Mesothelial cell of epicardium (in vitro differentiated cells): ENCODE measurements at regions not wholly inside any gene's neighbourhood (a gene's known extent, or its start where the extent isn't known, plus 50 kb on each side); places are given as distances from the start of the nearest gene placed in this dataset.
"Not testable (repeated sequence)": the region's sequence is repeated elsewhere in the genome, so short reads cannot be mapped to it uniquely, and the experiment has no call there.

Source experiments
- DNase-seq, 2 experiments: peaks; one replicate each; pipeline ENCODE4 v3.0.0; 2021; ENCODE audit warnings: low spot score in 2 of 2; ENCODE audit not compliant: unreplicated experiment in 2 of 2
- H3K27ac Mint-ChIP-seq: 2 replicates; pipeline ENCODE4 v1.8.0; 2021; ENCODE audit warnings: mixed read lengths
- H3K27me3 Mint-ChIP-seq: 2 replicates; pipeline ENCODE4 v1.8.0; 2021; ENCODE audit warnings: low read depth, mixed read lengths
- H3K36me3 Mint-ChIP-seq: 2 replicates; pipeline ENCODE4 v1.8.0; 2021; ENCODE audit warnings: mixed read lengths
- H3K4me1 Mint-ChIP-seq: 2 replicates; pipeline ENCODE4 v1.8.0; 2021; ENCODE audit warnings: mixed read lengths
- H3K4me3 Mint-ChIP-seq: 2 replicates; pipeline ENCODE4 v1.8.0; 2021; ENCODE audit warnings: mild to moderate bottlenecking, moderate library complexity, mixed read lengths
- H3K9me3 Mint-ChIP-seq: 2 replicates; pipeline ENCODE4 v1.8.0; 2021; ENCODE audit warnings: mixed read lengths
- CTCF ChIP-seq: fragments of 200-600 bp; sonication (generic); IDR thresholded peaks from one replicate; pipeline ENCODE4 v1.5.0; 2021; ENCODE audit warnings: antibody characterized with exemption; ENCODE audit not compliant: unreplicated experiment

GRCh38 chr13:111058796-111059506 lies 56.2 kb upstream of the ARHGEF7 start:
- no peak overlapping the region for H3K27ac Mint-ChIP-seq
- H3K27me3 Mint-ChIP-seq: peaks cover 19% of the 10 kb centered on the region
- H3K36me3 Mint-ChIP-seq: no peaks in the 10 kb centered on the region
- TF ChIP-seq CTCF: no peak
- peaks cover 36% of the 10 kb centered on the region for H3K9me3 Mint-ChIP-seq
- H3K4me3 Mint-ChIP-seq: no peak overlapping the region
- DNase-seq: no peak
- H3K4me1 Mint-ChIP-seq: no peaks in the 10 kb centered on the region

- not testable (repeated sequence) for H3K27ac Mint-ChIP-seq, H3K4me1 Mint-ChIP-seq, H3K4me3 Mint-ChIP-seq, H3K36me3 Mint-ChIP-seq, DNase-seq
- H3K9me3 Mint-ChIP-seq: peaks cover 40% of the 10 kb centered on the region
- peaks cover 24% of the 10 kb centered on the region for H3K27me3 Mint-ChIP-seq
Observed at GRCh38 chr13:111058339-111058738, 56.8 kb upstream of the ARHGEF7 start.

- not testable (repeated sequence) for H3K27ac Mint-ChIP-seq, H3K4me3 Mint-ChIP-seq, DNase-seq, H3K4me1 Mint-ChIP-seq, H3K36me3 Mint-ChIP-seq
- Mint-ChIP-seq H3K9me3 (peaks cover 14% of the 10 kb centered on the region), H3K27me3 (peaks cover 26% of the 10 kb centered on the region)
Observed at GRCh38 chr13:111051726-111052232, 63.3 kb upstream of the ARHGEF7 start.

- no peak for TF ChIP-seq CTCF
- Mint-ChIP-seq H3K9me3 (peaks cover 10% of the 10 kb centered on the region), H3K27me3 (peaks cover 26% of the 10 kb centered on the region), H3K4me3 (no peak overlapping the region), H3K27ac (no peak overlapping the region), H3K4me1 (no peaks in the 10 kb centered on the region), H3K36me3 (no peaks in the 10 kb centered on the region)
- DNase-seq: no peak
Observed at GRCh38 chr13:111051041-111051725, 63.9 kb upstream of the ARHGEF7 start.

- TF ChIP-seq CTCF: no peak
- H3K9me3 Mint-ChIP-seq: peaks cover 10% of the 10 kb centered on the region
- no peaks in the 10 kb centered on the region for H3K36me3 Mint-ChIP-seq
- no peak overlapping the region for H3K4me3 Mint-ChIP-seq
- peaks cover 24% of the 10 kb centered on the region for H3K27me3 Mint-ChIP-seq
- DNase-seq: no peak
- no peak overlapping the region for H3K27ac Mint-ChIP-seq
- H3K4me1 Mint-ChIP-seq: no peaks in the 10 kb centered on the region
Observed at GRCh38 chr13:111050539-111050879, 64.6 kb upstream of the ARHGEF7 start.

GRCh38 chr13:111049791-111050538 lies 65.1 kb upstream of the ARHGEF7 start:
- H3K36me3 Mint-ChIP-seq: no peaks in the 10 kb centered on the region
- no peaks in the 10 kb centered on the region for H3K4me1 Mint-ChIP-seq
- no peak for TF ChIP-seq CTCF
- no peak overlapping the region for H3K27ac Mint-ChIP-seq
- no peak overlapping the region for H3K4me3 Mint-ChIP-seq
- H3K27me3 Mint-ChIP-seq: peaks cover 20% of the 10 kb centered on the region
- peaks cover 10% of the 10 kb centered on the region for H3K9me3 Mint-ChIP-seq
- DNase-seq: no peak
